ENCODE measurements at regions not wholly inside any gene's neighbourhood (a gene's known extent, or its start where the extent isn't known, plus 50 kb on each side); places are given as distances from the start of the nearest gene placed in this dataset.

- TF ChIP-seq CTCF (IDR thresholded peaks at IDR 0.05; ENCODE audit: poor library complexity): no peak
- no peak for TF ChIP-seq EZH2 (IDR thresholded peaks at IDR 0.05; ENCODE audit: borderline replicate concordance)
Observed at GRCh38 chr16:66043326-66043725, 323.2 kb upstream of the CDH5 start.
